SKM-1 (cell line): ENCODE measurements at regions not wholly inside any gene's neighbourhood (a gene's known extent, or its start where the extent isn't known, plus 50 kb on each side); places are given as distances from the start of the nearest gene placed in this dataset.
"Not testable (repeated sequence)": the region's sequence is repeated elsewhere in the genome, so short reads cannot be mapped to it uniquely, and the experiment has no call there.

Experiments used
- DNase-seq: peaks from one replicate; lab custom pipeline; 2025; ENCODE audit not compliant: unreplicated experiment; lab: John Stamatoyannopoulos, UW

GRCh38 chr20:22690616-22691179, 106.3 kb upstream of the FOXA2 start:
- DNase-seq = no peak

GRCh38 chr20:22691369-22692118, 107.2 kb upstream of the FOXA2 start:
- peak; percentile 62 for DNase-seq

DNA sequence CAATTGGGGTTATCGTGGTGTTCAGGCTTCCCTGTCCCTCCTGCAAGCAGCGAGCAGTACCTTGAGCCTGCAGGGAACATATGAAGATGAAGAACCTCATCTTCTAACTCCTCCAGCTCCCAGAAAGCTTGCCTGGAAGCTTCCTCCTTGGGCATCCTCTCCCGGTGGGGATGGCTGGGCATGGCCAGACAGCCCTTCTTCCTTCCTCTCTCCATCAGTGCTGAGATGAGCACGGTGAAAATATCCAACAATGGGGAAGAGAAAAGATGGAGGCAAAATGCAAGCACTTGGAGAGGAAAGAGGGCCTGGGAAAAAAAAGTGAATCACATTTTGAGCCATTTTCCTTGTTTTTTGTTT, 107.7 kb upstream of the FOXA2 start:
- DNase-seq = no peak

- not testable (repeated sequence) for DNase-seq
Observed at GRCh38 chr20:22692620-22693019, 108.2 kb upstream of the FOXA2 start.

DNA sequence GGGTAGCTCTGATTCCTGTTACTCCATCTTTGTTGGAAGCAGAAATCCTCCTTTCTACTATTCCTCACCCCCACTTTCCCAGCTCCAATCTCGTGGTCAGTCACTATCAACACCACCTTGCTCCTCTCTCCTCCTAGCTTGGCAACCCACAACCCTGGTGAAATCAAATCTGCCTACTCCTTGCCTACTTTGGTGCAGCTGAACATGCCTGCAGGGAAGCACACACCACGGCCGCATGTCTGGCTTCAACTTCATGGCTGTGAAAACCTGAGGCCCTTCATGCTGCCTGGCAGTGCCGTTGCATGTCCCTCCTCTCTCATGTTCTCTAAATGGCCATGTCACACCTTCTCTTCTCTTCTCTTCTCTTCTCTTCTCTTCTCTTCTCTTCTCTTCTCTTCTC, 112.4 kb upstream of the FOXA2 start:
- DNase-seq = no peak

GRCh38 chr20:22698259-22698842, 114.0 kb upstream of the FOXA2 start:
- no peak for DNase-seq

- no peak for DNase-seq
Observed at GRCh38 chr20:22699396-22699795, 115.0 kb upstream of the FOXA2 start.

DNA sequence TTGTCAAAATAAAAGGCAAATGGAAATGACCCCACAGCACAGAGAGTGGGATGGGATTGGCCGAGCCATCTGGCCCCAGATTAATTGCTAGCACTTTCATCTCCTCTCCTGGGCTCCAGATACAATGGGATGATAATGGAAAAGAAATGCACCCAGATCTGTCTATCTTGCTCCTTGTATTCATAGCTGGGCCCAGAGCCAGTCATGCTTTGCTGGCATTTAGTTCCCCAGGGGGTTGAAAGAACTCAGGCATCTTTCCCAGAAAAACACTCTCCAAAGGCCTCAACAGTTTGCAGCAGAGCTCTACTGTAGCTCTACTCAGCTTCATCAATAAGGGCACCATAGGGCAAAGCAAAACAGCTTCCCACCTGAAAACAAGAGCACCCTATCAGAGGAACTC, 116.0 kb upstream of the FOXA2 start:
- no peak for DNase-seq

DNA sequence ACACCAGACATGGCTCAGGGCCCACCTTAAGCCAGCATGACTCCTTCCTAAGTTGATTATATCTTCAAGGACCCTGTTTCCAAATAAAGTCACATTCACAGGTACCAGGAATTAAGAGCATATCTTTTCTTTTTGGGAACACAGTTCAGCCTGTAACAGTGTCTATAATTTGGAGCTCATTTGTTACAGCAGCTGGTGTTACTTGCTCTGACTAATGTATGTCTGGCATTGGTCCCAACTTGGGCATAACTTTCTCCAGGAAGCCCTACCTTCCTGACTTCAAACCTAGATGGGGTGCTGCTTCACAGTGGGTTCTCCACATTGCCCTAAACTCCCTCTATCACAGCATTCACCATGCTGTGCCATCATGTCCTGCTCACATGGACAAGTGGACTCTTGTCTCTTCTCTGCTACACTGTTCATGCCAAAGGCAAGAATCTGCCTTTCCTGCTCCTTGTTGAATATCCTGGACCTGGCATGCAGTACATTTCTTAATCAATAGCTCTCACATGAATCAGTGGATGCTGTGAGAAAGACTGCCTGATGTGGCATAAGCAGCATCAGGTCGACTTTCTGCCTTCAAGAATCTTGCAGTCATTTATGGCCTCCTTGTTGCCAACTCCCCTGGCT, 117.4 kb upstream of the FOXA2 start:
- no peak for DNase-seq

GRCh38 chr20:22703843-22704242, 119.5 kb upstream of the FOXA2 start:
- DNase-seq = no peak

- no peak for DNase-seq
Observed at GRCh38 chr20:22711971-22712755, 127.8 kb upstream of the FOXA2 start.

DNA sequence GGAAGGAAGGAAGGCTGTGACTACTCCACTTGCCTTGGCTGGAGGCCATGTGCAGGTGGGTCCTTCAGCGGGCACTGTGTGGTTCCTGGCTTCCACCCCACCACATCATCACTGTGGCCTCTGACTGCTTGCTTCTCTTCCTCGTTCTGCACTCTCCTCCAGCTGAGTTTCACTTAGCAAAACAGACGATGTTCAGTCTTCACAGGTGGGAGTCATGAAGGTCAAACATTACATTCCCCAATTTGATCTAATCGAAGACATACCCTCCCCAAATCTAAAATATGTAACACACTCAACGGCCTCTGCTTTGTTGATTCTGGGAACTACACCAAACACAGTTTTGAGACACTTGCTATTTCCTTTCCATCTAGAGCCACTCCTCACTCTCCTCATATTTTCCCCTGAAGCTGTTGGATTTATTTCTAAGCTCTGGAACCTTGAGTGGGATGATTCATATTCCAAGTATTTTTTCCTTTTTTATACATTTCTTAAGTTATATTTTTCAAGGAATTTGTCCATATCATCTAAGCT, 132.5 kb upstream of the FOXA2 start:
- no peak for DNase-seq

DNA sequence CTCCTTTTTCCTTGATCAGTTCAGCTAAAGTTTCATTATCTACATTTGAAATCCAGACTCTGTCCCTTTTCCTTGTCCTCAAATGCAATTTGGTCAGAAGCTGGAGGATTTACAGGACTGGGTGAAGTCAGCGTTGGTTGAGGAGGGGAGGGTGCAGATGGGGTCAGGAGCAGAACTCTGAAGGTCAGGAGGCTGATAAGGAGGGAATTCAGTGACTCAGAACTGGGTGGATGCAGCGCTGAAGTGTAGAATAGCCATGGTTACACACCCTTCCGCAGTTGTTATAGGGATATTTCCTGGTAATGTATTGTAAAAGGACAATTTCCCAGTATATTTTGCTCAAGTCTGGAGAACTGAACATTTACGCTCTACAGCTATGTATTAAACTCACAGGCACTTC, 133.1 kb upstream of the FOXA2 start:
- DNase-seq = no peak

GRCh38 chr20:22719167-22719591, 134.8 kb upstream of the FOXA2 start:
- no peak for DNase-seq

- DNase-seq = no peak
Observed at GRCh38 chr20:22720206-22720605, 135.8 kb upstream of the FOXA2 start.

- DNase-seq = no peak
Observed at GRCh38 chr20:22722811-22723210, 138.4 kb upstream of the FOXA2 start.

DNA sequence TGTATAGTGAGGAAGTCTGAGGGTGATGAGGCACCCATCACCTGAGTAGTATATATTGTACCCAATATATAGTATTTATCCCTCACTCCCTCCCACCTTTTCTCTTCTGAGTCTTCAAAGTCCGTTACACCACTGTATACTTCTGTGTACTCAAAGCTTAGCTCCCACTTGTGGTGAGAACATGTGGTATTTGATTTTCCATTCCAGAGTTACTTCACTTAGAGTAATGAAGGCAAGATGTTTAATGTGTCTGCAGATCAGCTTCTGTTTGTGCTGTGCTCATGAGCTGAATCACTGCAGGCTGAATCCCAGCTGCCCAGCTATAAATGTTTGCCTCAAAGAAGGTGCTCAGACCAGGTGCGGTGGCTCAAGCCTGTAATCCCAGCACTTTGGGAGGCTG, 139.3 kb upstream of the FOXA2 start:
- no peak for DNase-seq

GRCh38 chr20:22728146-22728745, 143.9 kb upstream of the FOXA2 start:
- DNase-seq = no peak

DNA sequence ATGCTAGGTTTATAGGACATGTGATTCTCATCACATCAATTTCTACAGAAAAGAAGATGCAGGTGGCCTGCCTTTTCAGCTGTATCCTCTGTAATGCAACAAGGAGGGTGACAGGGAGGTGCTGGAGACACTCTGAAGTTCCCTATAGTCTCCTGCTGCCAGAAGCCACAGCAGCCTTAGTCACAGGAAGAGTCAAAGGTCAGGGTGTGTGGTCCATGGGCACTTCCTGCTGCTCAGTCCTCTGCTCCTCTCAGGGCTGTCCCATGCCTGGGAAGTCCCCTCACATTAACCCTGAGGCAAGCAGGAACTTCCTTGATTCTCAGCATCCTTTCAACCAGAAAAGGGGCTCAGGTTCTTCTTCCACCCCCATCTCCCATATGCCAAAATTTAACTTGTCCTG, 144.8 kb upstream of the FOXA2 start:
- no peak for DNase-seq

- DNase-seq = no peak
Observed at GRCh38 chr20:22729616-22730236, 145.4 kb upstream of the FOXA2 start.
